Calu3 (cell line): ENCODE measurements at regions not wholly inside any gene's neighbourhood (a gene's known extent, or its start where the extent isn't known, plus 50 kb on each side); places are given as distances from the start of the nearest gene placed in this dataset.

ENCODE experiments used
- BruUV-seq: library from RNA; stranded (reverse); fragments of 400-500 nt; replicated peaks from 2 replicates; lab custom pipeline; 2021; lab: Mats Ljungman, UMichigan
- CTCF ChIA-PET: fragments of 300-600 bp; sonication (Branson Sonifier 250); formaldehyde crosslinking; loops from one replicate; lab custom pipeline; 2022; ENCODE audit warnings: antibody characterized with exemption; lab: Charles Lee
- DNase-seq: peaks from one replicate; pipeline ENCODE4 v3.0.0; 2022
- H3K27ac Mint-ChIP-seq: one replicate; pipeline ENCODE4 v1.8.0; 2022; ENCODE audit warnings: mixed read lengths; ENCODE audit not compliant: unreplicated experiment
- H3K27me3 Mint-ChIP-seq: one replicate; pipeline ENCODE4 v1.8.0; 2022; ENCODE audit warnings: mixed read lengths; ENCODE audit not compliant: unreplicated experiment
- H3K36me3 Mint-ChIP-seq: one replicate; pipeline ENCODE4 v1.8.0; 2022; ENCODE audit warnings: mild to moderate bottlenecking, moderate library complexity, mixed read lengths; ENCODE audit not compliant: insufficient read depth, unreplicated experiment
- H3K4me1 Mint-ChIP-seq: one replicate; pipeline ENCODE4 v1.8.0; 2022; ENCODE audit warnings: mild to moderate bottlenecking, low read depth, mixed read lengths; ENCODE audit not compliant: unreplicated experiment
- H3K4me3 Mint-ChIP-seq: one replicate; pipeline ENCODE4 v1.8.0; 2022; ENCODE audit warnings: mild to moderate bottlenecking, low read depth, moderate library complexity, mixed read lengths; ENCODE audit not compliant: unreplicated experiment
- H3K9me3 Mint-ChIP-seq: one replicate; pipeline ENCODE4 v1.8.0; 2022; ENCODE audit warnings: low read depth, mixed read lengths; ENCODE audit not compliant: unreplicated experiment
- intact Hi-C: fragments of 100-400 bp; cut with micrococcal nuclease; formaldehyde crosslinking; loops from one replicate; pipeline ENCODE4 v1.10.0; 2022; ENCODE audit not compliant: unreplicated experiment
- TF ChIP-seq, protein P1 (sequence below): fragments of 200-600 bp; IDR thresholded peaks from one replicate; pipeline ENCODE4 v1.8.0; 2022; ENCODE audit warnings: antibody characterized with exemption; ENCODE audit not compliant: unreplicated experiment

DNA sequence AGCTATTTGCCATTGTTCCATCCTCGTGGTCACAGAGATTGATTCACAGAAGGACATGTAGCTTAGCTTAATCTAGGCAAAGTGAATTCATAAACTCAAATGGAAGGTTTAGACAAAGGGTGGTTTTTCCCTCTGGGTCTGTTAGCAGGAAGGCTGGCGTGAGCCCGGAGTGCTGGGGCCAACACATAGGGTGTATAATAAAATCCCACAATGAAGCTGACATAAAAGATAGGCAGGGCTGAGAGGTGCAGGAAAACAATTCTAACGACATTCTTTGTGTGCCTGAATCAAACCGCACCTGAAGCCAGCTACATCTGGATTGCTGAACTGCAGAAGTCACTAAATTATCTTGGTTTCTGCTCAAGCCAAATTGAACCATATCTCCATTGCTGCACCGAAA is 173.9 kb downstream of the MAF start:
- Mint-ChIP-seq H3K27ac (no peak overlapping the region), H3K4me3 (no peak overlapping the region), H3K4me1 (no peaks in the 10 kb centered on the region), H3K9me3 (peaks cover 3% of the 10 kb centered on the region), H3K36me3 (no peaks in the 10 kb centered on the region), H3K27me3 (peaks cover 44% of the 10 kb centered on the region)
- no peak for DNase-seq
- BruUV-seq = no TSS peak
- TF ChIP-seq, protein P1, sequence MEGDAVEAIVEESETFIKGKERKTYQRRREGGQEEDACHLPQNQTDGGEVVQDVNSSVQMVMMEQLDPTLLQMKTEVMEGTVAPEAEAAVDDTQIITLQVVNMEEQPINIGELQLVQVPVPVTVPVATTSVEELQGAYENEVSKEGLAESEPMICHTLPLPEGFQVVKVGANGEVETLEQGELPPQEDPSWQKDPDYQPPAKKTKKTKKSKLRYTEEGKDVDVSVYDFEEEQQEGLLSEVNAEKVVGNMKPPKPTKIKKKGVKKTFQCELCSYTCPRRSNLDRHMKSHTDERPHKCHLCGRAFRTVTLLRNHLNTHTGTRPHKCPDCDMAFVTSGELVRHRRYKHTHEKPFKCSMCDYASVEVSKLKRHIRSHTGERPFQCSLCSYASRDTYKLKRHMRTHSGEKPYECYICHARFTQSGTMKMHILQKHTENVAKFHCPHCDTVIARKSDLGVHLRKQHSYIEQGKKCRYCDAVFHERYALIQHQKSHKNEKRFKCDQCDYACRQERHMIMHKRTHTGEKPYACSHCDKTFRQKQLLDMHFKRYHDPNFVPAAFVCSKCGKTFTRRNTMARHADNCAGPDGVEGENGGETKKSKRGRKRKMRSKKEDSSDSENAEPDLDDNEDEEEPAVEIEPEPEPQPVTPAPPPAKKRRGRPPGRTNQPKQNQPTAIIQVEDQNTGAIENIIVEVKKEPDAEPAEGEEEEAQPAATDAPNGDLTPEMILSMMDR = no peak
- intact Hi-C loops = no loop called here
- CTCF ChIA-PET = no interaction called here

DNA sequence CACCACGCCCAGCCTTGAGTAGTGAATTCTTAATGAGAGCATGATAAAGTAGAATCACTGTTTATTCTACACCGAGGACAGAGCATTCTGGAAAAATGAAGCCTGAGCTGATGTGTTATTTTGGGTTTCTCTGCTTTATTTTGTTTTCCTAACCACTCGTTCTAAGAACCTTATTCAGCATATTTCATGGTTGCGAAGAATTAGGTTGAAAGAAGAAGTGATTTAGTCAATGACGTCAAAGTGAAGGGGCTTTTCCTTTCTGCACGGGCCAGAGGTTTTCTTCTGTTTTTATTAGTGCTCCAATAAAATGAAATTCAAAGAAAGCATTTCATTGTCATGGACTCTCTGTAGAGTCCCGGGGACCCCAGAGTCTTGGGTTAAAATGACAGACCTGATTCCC is 178.5 kb downstream of the MAF start:
- H3K4me3 Mint-ChIP-seq = no peak overlapping the region
- peaks cover 30% of the 10 kb centered on the region for H3K27me3 Mint-ChIP-seq
- BruUV-seq = no TSS peak
- intact Hi-C loops = no loop called here
- no peak for DNase-seq
- CTCF ChIA-PET = no interaction called here
- no peaks in the 10 kb centered on the region for H3K4me1 Mint-ChIP-seq
- H3K27ac Mint-ChIP-seq = no peak overlapping the region
- peaks cover 6% of the 10 kb centered on the region for H3K9me3 Mint-ChIP-seq
- H3K36me3 Mint-ChIP-seq = no peaks in the 10 kb centered on the region
- TF ChIP-seq, protein P1 = no peak

DNA sequence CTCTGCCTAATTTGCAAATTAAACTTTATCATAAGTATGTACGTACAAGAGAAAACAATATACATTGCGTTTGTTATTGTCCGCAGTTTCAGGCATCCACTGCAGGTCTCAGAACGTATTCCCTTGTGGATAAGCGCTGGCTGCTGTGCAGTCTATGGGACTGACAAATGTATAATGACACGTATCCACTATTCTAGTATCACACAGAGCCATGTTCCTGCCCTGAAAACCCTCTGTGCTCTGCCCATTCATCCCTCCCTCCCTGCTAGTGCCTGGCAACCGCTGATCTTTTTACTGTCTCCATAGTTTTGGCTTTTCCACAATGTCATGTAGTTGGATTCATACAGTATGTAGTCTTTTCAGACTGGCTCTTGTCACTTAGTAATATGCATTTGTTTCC is 179.4 kb downstream of the MAF start:
- no peak for DNase-seq
- no peak overlapping the region for H3K4me3 Mint-ChIP-seq
- H3K9me3 Mint-ChIP-seq = peaks cover 11% of the 10 kb centered on the region
- no peaks in the 10 kb centered on the region for H3K4me1 Mint-ChIP-seq
- CTCF ChIA-PET = no interaction called here
- intact Hi-C loops = no loop called here
- H3K36me3 Mint-ChIP-seq = no peaks in the 10 kb centered on the region
- H3K27me3 Mint-ChIP-seq = peaks cover 39% of the 10 kb centered on the region
- no peak overlapping the region for H3K27ac Mint-ChIP-seq
- no TSS peak for BruUV-seq
- TF ChIP-seq, protein P1 = no peak

DNA sequence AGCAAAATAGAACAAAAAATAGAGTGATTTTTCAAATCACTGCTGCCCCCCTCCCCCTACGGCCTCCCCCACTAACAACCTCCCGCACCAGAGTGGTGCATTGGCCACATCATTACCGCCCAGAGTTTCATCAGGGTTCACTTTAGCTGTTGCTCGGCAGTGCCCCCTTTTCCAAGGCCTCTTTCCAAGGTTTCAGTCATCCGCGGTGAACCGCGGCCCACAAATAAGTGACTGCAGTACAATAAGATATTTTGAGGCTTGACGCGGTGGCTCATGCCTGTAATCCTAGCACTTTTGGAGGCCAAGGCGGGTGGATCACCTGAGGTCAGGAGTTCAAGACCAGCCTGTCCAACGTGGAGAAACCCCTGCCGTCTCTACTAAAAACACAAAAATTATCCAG is 180.0 kb downstream of the MAF start:
- Mint-ChIP-seq H3K4me1 (no peaks in the 10 kb centered on the region), H3K27ac (no peak overlapping the region), H3K27me3 (peaks cover 46% of the 10 kb centered on the region), H3K36me3 (no peaks in the 10 kb centered on the region), H3K9me3 (peaks cover 11% of the 10 kb centered on the region), H3K4me3 (no peak overlapping the region)
- intact Hi-C loops = no loop called here
- BruUV-seq = no TSS peak
- DNase-seq = no peak
- TF ChIP-seq, protein P1 = no peak
- CTCF ChIA-PET = no interaction called here

DNA sequence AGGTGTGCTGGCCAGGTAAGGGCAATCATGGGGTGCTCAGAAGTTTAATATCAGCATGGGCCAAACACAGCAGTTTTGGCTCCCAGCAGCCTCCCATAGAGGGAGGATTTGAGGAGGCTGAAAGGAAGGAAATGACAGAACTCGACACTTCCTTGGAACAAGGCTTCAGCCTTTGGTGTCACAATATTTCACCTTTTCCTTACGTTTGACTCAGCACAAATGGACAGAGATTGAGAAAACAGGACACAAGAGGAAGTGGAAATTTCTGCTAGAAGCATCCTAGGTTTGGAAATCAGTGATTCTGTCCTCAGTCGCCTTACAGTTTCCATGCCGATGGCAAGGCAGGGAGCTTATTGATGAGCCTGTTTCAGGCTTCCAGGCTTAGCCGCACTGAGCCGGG is 181.4 kb downstream of the MAF start:
- DNase-seq = no peak
- no peaks in the 10 kb centered on the region for H3K4me1 Mint-ChIP-seq
- TF ChIP-seq, protein P1 = no peak
- peaks cover 11% of the 10 kb centered on the region for H3K9me3 Mint-ChIP-seq
- H3K27ac Mint-ChIP-seq = no peak overlapping the region
- intact Hi-C loops = no loop called here
- CTCF ChIA-PET = no interaction called here
- H3K27me3 Mint-ChIP-seq = peaks cover 57% of the 10 kb centered on the region
- BruUV-seq = no TSS peak
- H3K4me3 Mint-ChIP-seq = no peak overlapping the region
- H3K36me3 Mint-ChIP-seq = no peaks in the 10 kb centered on the region
